HG03280 (cell line): ENCODE measurements at regions not wholly inside any gene's neighbourhood (a gene's known extent, or its start where the extent isn't known, plus 50 kb on each side); places are given as distances from the start of the nearest gene placed in this dataset.

Experiments
- ATAC-seq: cut with Tn5 transposase; IDR thresholded peaks from one replicate; pipeline ENCODE4 v1.9.1; 2021; ENCODE audit warnings: mild to moderate bottlenecking, moderate library complexity; ENCODE audit not compliant: unreplicated experiment

GRCh38 chr2:137823196-137823595 lies 141.1 kb upstream of the HNMT start:
- no peak for ATAC-seq

- ATAC-seq: no peak
These were observed 139.8 kb upstream of the HNMT start for GRCh38 chr2:137824501-137824900.

- ATAC-seq: peak; percentile 91
These were observed 137.6 kb upstream of the HNMT start for GRCh38 chr2:137826373-137827372.

GRCh38 chr2:137828624-137829023 lies 135.6 kb upstream of the HNMT start:
- ATAC-seq: no peak

GRCh38 chr2:137829251-137829650 lies 135.0 kb upstream of the HNMT start:
- ATAC-seq: no peak

- no peak for ATAC-seq
These were observed 129.4 kb upstream of the HNMT start for GRCh38 chr2:137834760-137835379.

- no peak for ATAC-seq
These were observed 127.6 kb upstream of the HNMT start for GRCh38 chr2:137836671-137837070.

GRCh38 chr2:137837830-137838229 lies 126.4 kb upstream of the HNMT start:
- no peak for ATAC-seq

- no peak for ATAC-seq
These were observed 125.8 kb upstream of the HNMT start for GRCh38 chr2:137838255-137839092.

- ATAC-seq: no peak
These were observed 121.8 kb upstream of the HNMT start for GRCh38 chr2:137842430-137842829.

- no peak for ATAC-seq
These were observed 121.3 kb upstream of the HNMT start for GRCh38 chr2:137842952-137843351.

GRCh38 chr2:137845422-137845821 lies 118.9 kb upstream of the HNMT start:
- no peak for ATAC-seq

GRCh38 chr2:137846993-137847392 lies 117.3 kb upstream of the HNMT start:
- ATAC-seq: no peak

- no peak for ATAC-seq
These were observed 116.8 kb upstream of the HNMT start for GRCh38 chr2:137847443-137847842.

GRCh38 chr2:137857881-137858280 lies 106.4 kb upstream of the HNMT start:
- no peak for ATAC-seq

- ATAC-seq: no peak
These were observed 101.6 kb upstream of the HNMT start for GRCh38 chr2:137862651-137863050.

GRCh38 chr2:137865954-137866540 lies 98.2 kb upstream of the HNMT start:
- peak; percentile 75 for ATAC-seq

- ATAC-seq: no peak
These were observed 93.6 kb upstream of the HNMT start for GRCh38 chr2:137870682-137871081.

- no peak for ATAC-seq
These were observed 91.7 kb upstream of the HNMT start for GRCh38 chr2:137872577-137872976.

- no peak for ATAC-seq
These were observed 90.6 kb upstream of the HNMT start for GRCh38 chr2:137873536-137874244.
